ENCODE measurements at regions not wholly inside any gene's neighbourhood (a gene's known extent, or its start where the extent isn't known, plus 50 kb on each side); places are given as distances from the start of the nearest gene placed in this dataset.

GRCh38 chr5:4765411-4765810 is 374.7 kb upstream of the ADAMTS16 start:
- TF ChIP-seq CTCF (IDR thresholded peaks at IDR 0.05; ENCODE audit: low read depth, low read length, missing control alignments), result no peak
- Histone ChIP-seq H3K4me3 (ENCODE audit: low read depth, low read length) (no peak overlapping the region), H3K36me3 (replicated peaks) (no peaks in the 10 kb centered on the region), H3K27ac (no peak overlapping the region), H3K27me3 (replicated peaks) (no peaks in the 10 kb centered on the region)
- DNase-seq, result no peak
- in situ Hi-C loops (cut with HindIII; ENCODE audit: low pct_ligation_motif_present, low sequenced_read_pairs), result no loop called here

- H3K27me3 ChIP-seq (replicated peaks), result no peaks in the 10 kb centered on the region
- in situ Hi-C loops (cut with HindIII; ENCODE audit: low pct_ligation_motif_present, low sequenced_read_pairs), result no loop called here
- no peak for DNase-seq
- no peak overlapping the region for H3K4me3 ChIP-seq (ENCODE audit: low read depth, low read length)
- H3K27ac ChIP-seq, result no peak overlapping the region
- no peak for TF ChIP-seq CTCF (IDR thresholded peaks at IDR 0.05; ENCODE audit: low read depth, low read length, missing control alignments)
- no peaks in the 10 kb centered on the region for H3K36me3 ChIP-seq (replicated peaks)
Measured at GRCh38 chr5:4766101-4766500, 374.0 kb upstream of the ADAMTS16 start.

GRCh38 chr5:4772591-4772990 is 367.5 kb upstream of the ADAMTS16 start:
- H3K27me3 ChIP-seq (replicated peaks), result no peaks in the 10 kb centered on the region
- no peak for DNase-seq
- no peak for TF ChIP-seq CTCF (IDR thresholded peaks at IDR 0.05; ENCODE audit: low read depth, low read length, missing control alignments)
- H3K4me3 ChIP-seq (ENCODE audit: low read depth, low read length), result no peak overlapping the region
- H3K36me3 ChIP-seq (replicated peaks), result no peaks in the 10 kb centered on the region
- no peak overlapping the region for H3K27ac ChIP-seq
- in situ Hi-C loops (cut with HindIII; ENCODE audit: low pct_ligation_motif_present, low sequenced_read_pairs), result no loop called here

- Histone ChIP-seq H3K36me3 (replicated peaks) (no peaks in the 10 kb centered on the region), H3K4me3 (ENCODE audit: low read depth, low read length) (no peak overlapping the region), H3K27ac (no peak overlapping the region), H3K27me3 (replicated peaks) (no peaks in the 10 kb centered on the region)
- DNase-seq, result no peak
- in situ Hi-C loops (cut with HindIII; ENCODE audit: low pct_ligation_motif_present, low sequenced_read_pairs), result no loop called here
- no peak for TF ChIP-seq CTCF (IDR thresholded peaks at IDR 0.05; ENCODE audit: low read depth, low read length, missing control alignments)
Measured at GRCh38 chr5:4773827-4774317, 366.3 kb upstream of the ADAMTS16 start.

GRCh38 chr5:4777435-4777834 is 362.7 kb upstream of the ADAMTS16 start:
- H3K4me3 ChIP-seq (ENCODE audit: low read depth, low read length), result no peak overlapping the region
- H3K27ac ChIP-seq, result no peak overlapping the region
- in situ Hi-C loops (cut with HindIII; ENCODE audit: low pct_ligation_motif_present, low sequenced_read_pairs), result no loop called here
- no peaks in the 10 kb centered on the region for H3K36me3 ChIP-seq (replicated peaks)
- TF ChIP-seq CTCF (IDR thresholded peaks at IDR 0.05; ENCODE audit: low read depth, low read length, missing control alignments), result no peak
- H3K27me3 ChIP-seq (replicated peaks), result no peaks in the 10 kb centered on the region
- no peak for DNase-seq

GRCh38 chr5:4780633-4781032 is 359.5 kb upstream of the ADAMTS16 start:
- DNase-seq, result no peak
- no peaks in the 10 kb centered on the region for H3K27me3 ChIP-seq (replicated peaks)
- no peaks in the 10 kb centered on the region for H3K36me3 ChIP-seq (replicated peaks)
- no peak overlapping the region for H3K27ac ChIP-seq
- H3K4me3 ChIP-seq (ENCODE audit: low read depth, low read length), result no peak overlapping the region
- in situ Hi-C loops (cut with HindIII; ENCODE audit: low pct_ligation_motif_present, low sequenced_read_pairs), result no loop called here
- no peak for TF ChIP-seq CTCF (IDR thresholded peaks at IDR 0.05; ENCODE audit: low read depth, low read length, missing control alignments)
